ENCODE measurements at regions not wholly inside any gene's neighbourhood (a gene's known extent, or its start where the extent isn't known, plus 50 kb on each side); places are given as distances from the start of the nearest gene placed in this dataset.

DNA sequence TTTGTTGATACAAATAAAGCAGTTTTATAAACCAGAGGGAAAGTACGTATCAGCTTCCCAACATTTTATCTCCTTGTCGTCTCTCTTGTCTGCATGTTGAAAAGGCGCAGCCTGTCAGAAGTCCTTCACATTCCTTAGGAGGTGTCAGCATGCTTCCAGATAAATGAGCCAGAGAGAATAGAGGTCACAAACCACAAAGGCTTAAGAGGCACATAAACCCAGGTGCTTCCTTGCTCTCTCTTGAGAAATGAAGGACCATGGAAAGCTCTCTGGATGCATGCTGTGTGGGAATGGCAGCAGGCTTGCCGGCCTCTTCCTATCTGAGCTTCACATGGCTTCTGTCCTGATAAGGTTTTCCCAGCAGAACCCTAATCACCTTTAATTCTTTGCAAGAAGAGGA, 448.5 kb downstream of the XPNPEP1 start:
- Histone ChIP-seq H3K4me3 (ENCODE audit: low read depth, low read length) (no peak overlapping the region), H3K36me3 (ENCODE audit: control insufficient read depth, insufficient read depth, low read length) (no peaks in the 10 kb centered on the region), H3K27me3 (ENCODE audit: control insufficient read depth, insufficient read depth, low read length) (no peaks in the 10 kb centered on the region)
- no peak for DNase-seq (ENCODE audit: low read depth)
- TF ChIP-seq, protein P1, sequence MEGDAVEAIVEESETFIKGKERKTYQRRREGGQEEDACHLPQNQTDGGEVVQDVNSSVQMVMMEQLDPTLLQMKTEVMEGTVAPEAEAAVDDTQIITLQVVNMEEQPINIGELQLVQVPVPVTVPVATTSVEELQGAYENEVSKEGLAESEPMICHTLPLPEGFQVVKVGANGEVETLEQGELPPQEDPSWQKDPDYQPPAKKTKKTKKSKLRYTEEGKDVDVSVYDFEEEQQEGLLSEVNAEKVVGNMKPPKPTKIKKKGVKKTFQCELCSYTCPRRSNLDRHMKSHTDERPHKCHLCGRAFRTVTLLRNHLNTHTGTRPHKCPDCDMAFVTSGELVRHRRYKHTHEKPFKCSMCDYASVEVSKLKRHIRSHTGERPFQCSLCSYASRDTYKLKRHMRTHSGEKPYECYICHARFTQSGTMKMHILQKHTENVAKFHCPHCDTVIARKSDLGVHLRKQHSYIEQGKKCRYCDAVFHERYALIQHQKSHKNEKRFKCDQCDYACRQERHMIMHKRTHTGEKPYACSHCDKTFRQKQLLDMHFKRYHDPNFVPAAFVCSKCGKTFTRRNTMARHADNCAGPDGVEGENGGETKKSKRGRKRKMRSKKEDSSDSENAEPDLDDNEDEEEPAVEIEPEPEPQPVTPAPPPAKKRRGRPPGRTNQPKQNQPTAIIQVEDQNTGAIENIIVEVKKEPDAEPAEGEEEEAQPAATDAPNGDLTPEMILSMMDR (IDR thresholded peaks at IDR 0.05; ENCODE audit: insufficient read depth, low read length, poor library complexity, severe bottlenecking), result no peak

DNA sequence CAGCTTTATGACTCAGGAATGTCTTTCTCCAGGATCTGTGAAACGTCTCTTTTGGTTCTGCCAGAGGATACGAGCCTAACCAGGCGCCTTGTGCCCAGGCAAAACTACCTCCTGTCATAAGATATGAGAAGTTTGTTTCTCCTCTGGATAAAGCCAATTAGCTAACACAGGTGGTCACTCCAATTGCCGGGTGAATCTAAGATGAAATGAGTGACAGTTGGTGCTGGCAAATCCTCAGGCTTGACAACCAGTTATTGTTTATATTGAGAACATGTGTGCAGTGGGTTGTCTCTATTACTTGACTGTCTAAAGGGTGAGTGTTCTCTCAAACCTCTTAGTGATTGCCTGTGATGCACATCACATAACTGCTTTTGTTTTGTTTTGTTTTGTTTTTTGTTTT, 449.1 kb downstream of the XPNPEP1 start:
- no peak overlapping the region for H3K4me3 ChIP-seq (ENCODE audit: low read depth, low read length)
- TF ChIP-seq, protein P1 (IDR thresholded peaks at IDR 0.05; ENCODE audit: insufficient read depth, low read length, poor library complexity, severe bottlenecking), result no peak
- H3K36me3 ChIP-seq (ENCODE audit: control insufficient read depth, insufficient read depth, low read length), result no peaks in the 10 kb centered on the region
- DNase-seq (ENCODE audit: low read depth), result no peak
- H3K27me3 ChIP-seq (ENCODE audit: control insufficient read depth, insufficient read depth, low read length), result no peaks in the 10 kb centered on the region

DNA sequence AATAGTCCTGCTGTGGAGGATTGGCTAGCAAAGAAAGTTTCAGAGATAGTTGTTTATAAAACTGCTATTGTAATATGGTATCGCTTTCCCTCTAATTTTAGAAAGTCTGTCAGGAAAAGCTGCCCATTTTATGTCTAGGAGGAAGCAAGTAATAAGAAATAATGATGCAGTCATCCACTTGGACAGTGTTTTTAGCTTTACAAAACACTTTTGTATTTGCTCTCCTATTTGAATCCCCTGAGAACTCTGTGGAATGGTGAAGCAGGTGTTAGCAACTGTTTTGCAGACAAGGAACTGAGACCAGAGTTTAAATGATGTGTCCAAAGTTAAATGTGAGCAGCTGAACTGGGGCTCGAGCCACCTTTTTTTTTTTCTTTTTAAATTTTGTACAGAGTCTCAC, 455.8 kb downstream of the XPNPEP1 start:
- no peaks in the 10 kb centered on the region for H3K27me3 ChIP-seq (ENCODE audit: control insufficient read depth, insufficient read depth, low read length)
- TF ChIP-seq, protein P1 (IDR thresholded peaks at IDR 0.05; ENCODE audit: insufficient read depth, low read length, poor library complexity, severe bottlenecking), result no peak
- H3K4me3 ChIP-seq (ENCODE audit: low read depth, low read length), result no peak overlapping the region
- no peaks in the 10 kb centered on the region for H3K36me3 ChIP-seq (ENCODE audit: control insufficient read depth, insufficient read depth, low read length)
- no peak for DNase-seq (ENCODE audit: low read depth)

DNA sequence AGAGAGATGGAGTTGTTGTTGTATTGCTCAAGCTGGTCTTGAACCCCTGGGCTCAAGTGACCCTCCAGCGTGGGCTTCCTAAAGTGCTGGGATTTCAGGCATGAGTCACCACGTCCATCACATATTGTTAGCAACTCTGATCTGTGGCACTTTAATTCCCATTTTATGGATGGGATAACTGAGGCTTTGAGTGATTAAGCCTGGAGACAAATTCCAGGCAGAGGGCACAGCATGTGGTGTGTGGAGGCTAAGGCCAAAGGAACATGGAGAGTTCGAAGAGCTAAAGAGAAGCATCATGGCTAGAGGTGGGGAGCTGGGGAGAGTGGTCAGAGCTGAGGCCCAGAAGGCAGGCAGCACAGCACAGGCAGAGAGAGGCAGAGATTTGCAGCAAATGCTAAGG, 458.4 kb downstream of the XPNPEP1 start:
- no peak for DNase-seq (ENCODE audit: low read depth)
- TF ChIP-seq, protein P1 (IDR thresholded peaks at IDR 0.05; ENCODE audit: insufficient read depth, low read length, poor library complexity, severe bottlenecking), result no peak
- no peaks in the 10 kb centered on the region for H3K36me3 ChIP-seq (ENCODE audit: control insufficient read depth, insufficient read depth, low read length)
- no peak overlapping the region for H3K4me3 ChIP-seq (ENCODE audit: low read depth, low read length)
- H3K27me3 ChIP-seq (ENCODE audit: control insufficient read depth, insufficient read depth, low read length), result no peaks in the 10 kb centered on the region

DNA sequence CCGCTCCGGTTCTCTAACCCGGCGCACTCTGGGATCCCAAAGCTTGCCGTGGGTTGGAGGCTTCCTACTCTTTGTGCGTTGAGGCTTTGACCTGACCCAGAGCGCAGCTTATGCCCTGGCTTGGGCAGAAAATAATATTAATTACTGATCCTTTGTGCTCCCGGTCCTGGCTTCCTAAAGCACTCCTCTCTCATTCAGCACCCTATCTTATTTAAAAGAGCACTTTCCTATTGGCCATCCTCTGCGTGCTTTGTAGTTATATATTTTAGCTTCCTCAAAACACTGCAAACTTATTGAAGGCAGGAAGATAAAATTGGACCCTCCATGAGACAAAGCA, 466.0 kb downstream of the XPNPEP1 start:
- no peak for DNase-seq (ENCODE audit: low read depth)
- Histone ChIP-seq H3K4me3 (ENCODE audit: low read depth, low read length) (peak overlapping the region; percentile 28), H3K27me3 (ENCODE audit: control insufficient read depth, insufficient read depth, low read length) (peaks cover 3% of the 10 kb centered on the region), H3K36me3 (ENCODE audit: control insufficient read depth, insufficient read depth, low read length) (no peaks in the 10 kb centered on the region)
- TF ChIP-seq, protein P1 (IDR thresholded peaks at IDR 0.05; ENCODE audit: insufficient read depth, low read length, poor library complexity, severe bottlenecking), result no peak

DNA sequence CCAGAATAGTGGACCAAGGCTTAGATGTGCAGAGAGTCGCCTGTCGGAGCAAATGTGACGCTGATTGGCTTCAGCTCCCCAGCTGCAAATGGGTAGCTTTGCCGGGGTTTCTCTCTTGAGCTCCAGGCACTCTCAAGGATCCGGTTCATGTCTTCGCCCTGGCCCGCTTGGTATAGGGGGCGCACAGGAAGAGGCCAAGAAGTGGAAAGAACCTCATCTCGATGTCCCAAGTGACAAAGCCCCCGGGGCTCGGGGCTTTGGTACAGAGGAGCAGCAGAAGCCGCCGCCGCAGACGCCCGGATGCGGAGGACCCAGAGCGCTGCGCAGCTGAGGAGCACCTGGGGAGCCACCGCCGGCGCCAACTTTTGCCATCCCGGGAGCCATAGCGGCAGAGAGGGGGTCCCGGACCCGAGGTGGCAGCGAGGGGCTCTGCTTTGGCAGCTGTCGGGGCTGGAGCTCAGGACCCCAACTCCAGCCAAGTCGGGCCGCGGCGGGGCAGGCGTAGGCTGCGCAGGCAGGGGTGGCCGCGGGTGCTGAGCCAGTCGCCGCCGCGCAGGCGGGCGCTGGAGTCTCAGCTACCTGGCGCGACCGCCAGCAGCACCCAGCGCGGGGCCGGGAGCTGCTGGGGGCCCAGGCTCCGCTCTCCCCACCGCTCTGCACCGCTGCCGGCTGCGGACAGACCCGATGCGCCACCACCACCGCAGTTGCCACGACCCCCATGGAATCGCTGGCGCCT, 466.6 kb downstream of the XPNPEP1 start:
- TF ChIP-seq, protein P1 (IDR thresholded peaks at IDR 0.05; ENCODE audit: insufficient read depth, low read length, poor library complexity, severe bottlenecking), result no peak
- no peaks in the 10 kb centered on the region for H3K36me3 ChIP-seq (ENCODE audit: control insufficient read depth, insufficient read depth, low read length)
- peaks cover 3% of the 10 kb centered on the region for H3K27me3 ChIP-seq (ENCODE audit: control insufficient read depth, insufficient read depth, low read length)
- no peak for DNase-seq (ENCODE audit: low read depth)
- peak overlapping the region; percentile 28 for H3K4me3 ChIP-seq (ENCODE audit: low read depth, low read length)
